ENCODE measurements at regions not wholly inside any gene's neighbourhood (a gene's known extent, or its start where the extent isn't known, plus 50 kb on each side); places are given as distances from the start of the nearest gene placed in this dataset.
"Not testable (repeated sequence)": the region's sequence is repeated elsewhere in the genome, so short reads cannot be mapped to it uniquely, and the experiment has no call there.

GRCh38 chr2:2580841-2581240 is 249.8 kb upstream of the MYT1L start:
- not testable (repeated sequence) for TF ChIP-seq ZFP30 (CRISPR knock-in tag; IDR thresholded peaks at IDR 0.05); CREB5 (CRISPR knock-in tag; IDR thresholded peaks at IDR 0.05; ENCODE audit: low read depth); ZNF8 (CRISPR knock-in tag; IDR thresholded peaks at IDR 0.05); RARB (CRISPR knock-in tag; IDR thresholded peaks at IDR 0.05); ZFP3 (CRISPR knock-in tag; IDR thresholded peaks at IDR 0.05); CSDC2 (CRISPR knock-in tag; IDR thresholded peaks at IDR 0.05); POU6F1 (CRISPR knock-in tag; IDR thresholded peaks at IDR 0.05; ENCODE audit: borderline replicate concordance, low read depth); ZNF565 (CRISPR knock-in tag; conservative IDR thresholded peaks at IDR 0.05; ENCODE audit: low read depth); GLIS3 (CRISPR knock-in tag; IDR thresholded peaks at IDR 0.05)
- TF ChIP-seq, protein P1, sequence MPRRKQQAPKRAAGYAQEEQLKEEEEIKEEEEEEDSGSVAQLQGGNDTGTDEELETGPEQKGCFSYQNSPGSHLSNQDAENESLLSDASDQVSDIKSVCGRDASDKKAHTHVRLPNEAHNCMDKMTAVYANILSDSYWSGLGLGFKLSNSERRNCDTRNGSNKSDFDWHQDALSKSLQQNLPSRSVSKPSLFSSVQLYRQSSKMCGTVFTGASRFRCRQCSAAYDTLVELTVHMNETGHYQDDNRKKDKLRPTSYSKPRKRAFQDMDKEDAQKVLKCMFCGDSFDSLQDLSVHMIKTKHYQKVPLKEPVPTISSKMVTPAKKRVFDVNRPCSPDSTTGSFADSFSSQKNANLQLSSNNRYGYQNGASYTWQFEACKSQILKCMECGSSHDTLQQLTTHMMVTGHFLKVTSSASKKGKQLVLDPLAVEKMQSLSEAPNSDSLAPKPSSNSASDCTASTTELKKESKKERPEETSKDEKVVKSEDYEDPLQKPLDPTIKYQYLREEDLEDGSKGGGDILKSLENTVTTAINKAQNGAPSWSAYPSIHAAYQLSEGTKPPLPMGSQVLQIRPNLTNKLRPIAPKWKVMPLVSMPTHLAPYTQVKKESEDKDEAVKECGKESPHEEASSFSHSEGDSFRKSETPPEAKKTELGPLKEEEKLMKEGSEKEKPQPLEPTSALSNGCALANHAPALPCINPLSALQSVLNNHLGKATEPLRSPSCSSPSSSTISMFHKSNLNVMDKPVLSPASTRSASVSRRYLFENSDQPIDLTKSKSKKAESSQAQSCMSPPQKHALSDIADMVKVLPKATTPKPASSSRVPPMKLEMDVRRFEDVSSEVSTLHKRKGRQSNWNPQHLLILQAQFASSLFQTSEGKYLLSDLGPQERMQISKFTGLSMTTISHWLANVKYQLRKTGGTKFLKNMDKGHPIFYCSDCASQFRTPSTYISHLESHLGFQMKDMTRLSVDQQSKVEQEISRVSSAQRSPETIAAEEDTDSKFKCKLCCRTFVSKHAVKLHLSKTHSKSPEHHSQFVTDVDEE (CRISPR knock-in tag; IDR thresholded peaks at IDR 0.05) = not testable (repeated sequence)

All from SK-N-SH treated with all-trans-retinoic acid at 6 μM for 48 hours (cell line).